ENCODE measurements at regions not wholly inside any gene's neighbourhood (a gene's known extent, or its start where the extent isn't known, plus 50 kb on each side); places are given as distances from the start of the nearest gene placed in this dataset.

DNA sequence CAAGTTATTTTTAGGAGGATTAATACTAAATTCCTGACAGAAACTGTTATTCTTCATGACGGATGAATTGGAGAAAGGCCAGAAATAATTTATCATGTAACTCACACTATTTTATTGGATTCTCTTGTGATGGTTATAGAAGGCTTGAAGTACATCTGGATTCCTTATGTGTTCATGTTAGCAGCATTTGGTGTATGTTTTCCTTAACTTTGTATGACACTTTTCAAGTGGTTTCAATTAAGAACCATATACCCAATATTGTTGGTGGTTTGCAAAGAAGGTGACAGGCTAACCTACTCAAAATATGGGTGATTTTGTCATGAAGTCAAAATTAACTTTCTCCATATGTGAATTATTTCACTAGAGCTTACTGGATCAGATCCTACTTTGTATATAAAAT is 532.2 kb upstream of the CNTNAP2 start:
- TF ChIP-seq CTCF (IDR thresholded peaks at IDR 0.05) (no peak), POLR2A (IDR thresholded peaks at IDR 0.05) (no peak)

All from esophagus squamous epithelium (tissue), 4 donors.